Esophagus squamous epithelium (tissue), 5 donors: ENCODE measurements at regions not wholly inside any gene's neighbourhood (a gene's known extent, or its start where the extent isn't known, plus 50 kb on each side); places are given as distances from the start of the nearest gene placed in this dataset.

Source experiments
- DNase-seq: peaks from one replicate; lab custom pipeline; 2025; lab: John Stamatoyannopoulos, UW
- H3K27ac ChIP-seq, 4 donors: fragments of 200-600 bp; sonication (generic); one replicate each; pipeline ENCODE4 v1.5.1; 2016 to 2019; ENCODE audit warnings: mild to moderate bottlenecking in 1 of 4
- H3K27me3 ChIP-seq, 4 donors: fragments of 200-600 bp; sonication (generic); 1 replicate in 3 of 4; 2 replicates in 1 of 4; pipeline versions ENCODE4 v1.5.1 to v1.6.0; 2017 to 2021; ENCODE audit warnings: antibody characterized with exemption in 1 of 4
- H3K36me3 ChIP-seq, 3 donors: fragments of 200-600 bp; sonication (generic); one replicate each; pipeline ENCODE4 v1.5.1; 2016 to 2019
- H3K4me1 ChIP-seq, 3 donors: fragments of 200-600 bp; sonication (generic); one replicate each; pipeline ENCODE4 v1.5.1; 2017 to 2019
- H3K4me3 ChIP-seq, 4 donors: fragments of 200-600 bp; sonication (generic); 1 replicate in 3 of 4; 2 replicates in 1 of 4; pipeline ENCODE4 v1.5.1; 2016 to 2019; ENCODE audit warnings: mild to moderate bottlenecking in 2 of 4, moderate library complexity in 1 of 4
- H3K9me3 ChIP-seq, 3 donors: fragments of 200-600 bp; sonication (generic); one replicate each; pipeline ENCODE4 v1.5.1; 2016 to 2019
- CTCF ChIP-seq, 6 experiments: fragments of 450-650 bp in 4 of 6; fragments of 200-600 bp in 2 of 6; sonication (generic) in 2 of 6; IDR thresholded peaks; one replicate each; pipeline ENCODE4 v1.5.1; 2016 to 2019; ENCODE audit warnings: antibody characterized with exemption in 6 of 6, mild to moderate bottlenecking in 4 of 6, moderate library complexity in 4 of 6
- POLR2A ChIP-seq, 4 donors: fragments of 450-650 bp; IDR thresholded peaks; one replicate each; pipeline ENCODE4 v1.6.1; 2017; ENCODE audit warnings: antibody characterized with exemption in 4 of 4, mild to moderate bottlenecking in 4 of 4, moderate library complexity in 3 of 4
- WGBS, 2 donors: methylation state at CpG; one replicate each; pipeline ENCODE4 v1.1.5; 2018; 5-methylcytosine and 5-hydroxymethylcytosine counted together
- intact Hi-C: fragments of 100-400 bp; cut with DNase I; formaldehyde crosslinking; loops from one replicate; pipeline ENCODE4 v1.15.0; 2022
- donor health status: DM: yes; HTN: yes; CAD: no.

- Histone ChIP-seq H3K36me3 (no peaks in the 10 kb centered on the region), H3K27ac (no peak overlapping the region), H3K4me3 (no peak overlapping the region), H3K4me1 (peaks cover 4 to 21% (median 6%) of the 10 kb centered on the region in 3 donors), H3K9me3 (no peaks in the 10 kb centered on the region), H3K27me3 (no peaks in the 10 kb centered on the region)
- DNase-seq, result no peak
- intact Hi-C loops, result no loop called here
- TF ChIP-seq CTCF (IDR thresholded peaks at IDR 0.05) (no peak), POLR2A (IDR thresholded peaks at IDR 0.05) (no peak)
- WGBS, 2 donors, result 45 to 73% methylated on average over 1 to 6 of the region's 6 CpGs
Measured at GRCh38 chr14:61174441-61174891, 106.7 kb downstream of the TMEM30B start.

- H3K4me1 ChIP-seq, result no peaks in the 10 kb centered on the region
- intact Hi-C loops, result no loop called here
- H3K27ac ChIP-seq, result no peak overlapping the region
- no peak for DNase-seq
- no peak for TF ChIP-seq CTCF (IDR thresholded peaks at IDR 0.05)
- no peak for TF ChIP-seq POLR2A (IDR thresholded peaks at IDR 0.05)
- WGBS, 2 donors, result 19 to 46% methylated on average over 2 of the region's 2 CpGs
- no peaks in the 10 kb centered on the region for H3K27me3 ChIP-seq
- H3K4me3 ChIP-seq, result no peak overlapping the region
- no peaks in the 10 kb centered on the region for H3K9me3 ChIP-seq
- H3K36me3 ChIP-seq, result no peaks in the 10 kb centered on the region
Measured at GRCh38 chr14:61171727-61172126, 109.4 kb downstream of the TMEM30B start.

- WGBS, 2 donors, result 81 to 96% methylated on average over 1 of the region's 1 CpG
- H3K9me3 ChIP-seq, result no peaks in the 10 kb centered on the region
- no peaks in the 10 kb centered on the region for H3K36me3 ChIP-seq
- H3K27ac ChIP-seq, result no peak overlapping the region
- no peaks in the 10 kb centered on the region for H3K4me1 ChIP-seq
- TF ChIP-seq CTCF (IDR thresholded peaks at IDR 0.05) (no peak), POLR2A (IDR thresholded peaks at IDR 0.05) (no peak)
- intact Hi-C loops, result no loop called here
- no peak overlapping the region for H3K4me3 ChIP-seq
- H3K27me3 ChIP-seq, result no peaks in the 10 kb centered on the region
- DNase-seq, result no peak
Measured at GRCh38 chr14:61168141-61168540, 113.0 kb downstream of the TMEM30B start.

- Histone ChIP-seq H3K27ac (no peak overlapping the region), H3K36me3 (no peaks in the 10 kb centered on the region), H3K27me3 (no peaks in the 10 kb centered on the region), H3K4me3 (no peak overlapping the region), H3K9me3 (no peaks in the 10 kb centered on the region), H3K4me1 (no peaks in the 10 kb centered on the region)
- 76 to 97% methylated on average over 1 of the region's 1 CpG for WGBS, 2 donors
- DNase-seq, result no peak
- intact Hi-C loops, result no loop called here
- no peak for TF ChIP-seq POLR2A (IDR thresholded peaks at IDR 0.05)
- no peak for TF ChIP-seq CTCF (IDR thresholded peaks at IDR 0.05)
Measured at GRCh38 chr14:61167642-61168041, 113.5 kb downstream of the TMEM30B start.

GRCh38 chr14:61160798-61161197, 120.3 kb downstream of the TMEM30B start:
- Histone ChIP-seq H3K4me1 (no peaks in the 10 kb centered on the region), H3K4me3 (no peak overlapping the region), H3K27ac (no peak overlapping the region), H3K9me3 (no peaks in the 10 kb centered on the region), H3K36me3 (no peaks in the 10 kb centered on the region), H3K27me3 (no peaks in the 10 kb centered on the region)
- no peak for DNase-seq
- intact Hi-C loops, result no loop called here
- no peak for TF ChIP-seq POLR2A (IDR thresholded peaks at IDR 0.05)
- no peak for TF ChIP-seq CTCF (IDR thresholded peaks at IDR 0.05)
- 96 to 100% methylated on average over 2 of the region's 2 CpGs for WGBS, 2 donors
